Stimulated activated CD8-positive, alpha-beta memory T cell treated with anti-CD3 and anti-CD28 coated beads, Interleukin-4, amount 100 ng/mL, for 24 hours (primary cell): ENCODE measurements at regions not wholly inside any gene's neighbourhood (a gene's known extent, or its start where the extent isn't known, plus 50 kb on each side); places are given as distances from the start of the nearest gene placed in this dataset.
"Not testable (repeated sequence)": the region's sequence is repeated elsewhere in the genome, so short reads cannot be mapped to it uniquely, and the experiment has no call there.

ENCODE experiments used
- DNase-seq: peaks from one replicate; pipeline ENCODE4 v3.0.0-alpha.2; 2020; ENCODE audit warnings: low read depth

GRCh38 chr6:15121977-15122550 is 123.8 kb upstream of the JARID2 start:
- DNase-seq: no peak

DNA sequence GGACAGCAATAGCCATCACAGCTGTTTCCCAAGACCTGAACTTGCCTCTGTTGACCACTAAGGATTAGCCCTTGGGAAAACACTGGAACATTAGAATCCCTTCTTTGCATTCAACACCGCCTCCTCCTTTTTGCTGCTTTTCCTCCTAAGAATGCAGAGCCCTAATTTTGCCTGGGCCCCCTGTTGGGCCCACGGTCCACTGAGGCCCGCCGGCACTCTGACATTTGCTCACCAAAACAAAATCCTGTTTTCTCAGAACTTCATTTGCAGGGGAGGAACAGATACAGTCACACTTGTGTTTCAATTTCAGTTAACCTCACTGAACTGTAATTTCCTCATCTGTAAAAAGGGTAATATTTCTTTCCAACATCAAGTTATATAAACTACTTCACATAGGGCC is 116.0 kb upstream of the JARID2 start:
- no peak for DNase-seq

DNA sequence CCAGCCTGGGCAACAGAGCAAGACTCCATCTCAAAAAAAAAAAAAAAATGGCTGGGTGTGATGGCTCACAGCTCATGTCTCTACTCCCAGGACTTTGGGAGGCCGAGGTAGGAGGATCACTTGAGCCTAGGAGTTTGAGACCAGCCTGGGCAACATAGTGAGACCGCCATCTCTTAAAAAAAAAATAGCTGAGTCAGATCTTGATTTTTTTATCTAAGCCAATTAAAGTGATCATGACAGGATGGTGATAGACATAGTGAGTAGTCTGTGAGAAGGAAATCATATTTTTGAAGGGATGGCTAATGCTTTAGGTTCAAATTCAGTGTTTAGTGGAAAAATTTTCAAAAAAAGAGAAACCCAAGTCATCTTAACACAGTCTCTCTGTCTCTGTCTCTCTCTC is 114.6 kb upstream of the JARID2 start:
- DNase-seq: no peak

- DNase-seq: no peak
These were observed 114.2 kb upstream of the JARID2 start for GRCh38 chr6:15131651-15132061.

DNA sequence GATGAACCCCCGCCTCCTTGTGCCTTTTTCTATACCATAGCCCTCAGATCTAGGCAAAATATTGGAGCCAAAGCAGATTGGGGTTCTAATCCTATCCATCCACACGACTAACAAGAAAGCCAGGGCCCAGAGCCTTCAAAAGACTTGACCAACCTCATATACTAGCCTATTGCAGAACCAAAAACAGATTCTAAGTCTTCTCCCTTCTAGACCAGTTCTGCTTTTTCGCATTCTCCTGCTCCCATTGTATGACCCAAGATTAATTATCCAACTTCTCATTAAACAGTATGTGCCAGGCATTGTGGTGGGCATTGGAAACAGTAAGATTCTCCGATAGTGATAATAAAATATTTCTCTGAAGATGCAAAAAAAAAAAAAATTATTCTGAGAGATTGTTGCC is 113.7 kb upstream of the JARID2 start:
- no peak for DNase-seq

GRCh38 chr6:15132854-15133670 is 112.8 kb upstream of the JARID2 start:
- DNase-seq: no peak

GRCh38 chr6:15137086-15137485 is 108.8 kb upstream of the JARID2 start:
- DNase-seq: no peak

- no peak for DNase-seq
These were observed 102.8 kb upstream of the JARID2 start for GRCh38 chr6:15143086-15143485.

DNA sequence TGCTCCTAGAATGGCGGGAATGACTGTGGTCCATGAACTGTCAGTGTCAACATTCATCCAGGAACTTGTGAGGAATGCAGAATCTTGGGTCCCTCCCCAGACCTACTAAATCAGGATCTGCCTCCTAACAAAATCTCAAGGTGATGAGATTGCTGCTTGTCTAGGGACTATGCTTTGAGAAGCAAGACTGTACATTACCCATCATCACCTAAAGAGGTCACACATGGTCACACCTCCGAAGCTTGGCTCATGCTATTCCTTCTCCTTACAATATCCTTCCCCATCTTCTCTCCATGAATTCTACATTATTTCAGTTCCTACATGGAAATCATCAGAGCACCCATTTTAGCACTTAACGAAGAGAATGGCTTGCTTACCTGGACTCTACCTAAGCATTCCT is 102.3 kb upstream of the JARID2 start:
- DNase-seq: no peak

DNA sequence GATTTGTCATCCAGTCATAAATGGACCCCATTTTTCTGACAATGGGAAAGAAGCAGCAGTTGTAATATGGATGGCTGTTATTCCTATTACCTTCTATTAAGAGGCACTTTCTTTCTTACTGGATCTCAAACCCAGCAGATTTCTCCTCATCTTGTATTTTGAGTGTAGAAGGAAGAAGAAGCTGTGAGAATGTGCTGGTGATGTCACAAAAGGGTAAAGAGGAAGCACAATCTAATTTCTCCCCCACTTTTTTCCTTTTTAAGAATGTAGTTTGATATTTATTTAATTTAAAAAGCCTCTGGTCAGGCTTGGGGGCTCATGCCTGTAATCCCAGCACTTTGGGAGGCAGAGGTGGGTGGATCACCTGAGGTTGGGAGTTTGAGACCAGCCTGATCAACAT is 100.0 kb upstream of the JARID2 start:
- DNase-seq: no peak

- DNase-seq: no peak
These were observed 98.0 kb upstream of the JARID2 start for GRCh38 chr6:15147827-15148226.

GRCh38 chr6:15148356-15148946 is 97.4 kb upstream of the JARID2 start:
- no peak for DNase-seq

GRCh38 chr6:15150207-15150606 is 95.7 kb upstream of the JARID2 start:
- no peak for DNase-seq

DNA sequence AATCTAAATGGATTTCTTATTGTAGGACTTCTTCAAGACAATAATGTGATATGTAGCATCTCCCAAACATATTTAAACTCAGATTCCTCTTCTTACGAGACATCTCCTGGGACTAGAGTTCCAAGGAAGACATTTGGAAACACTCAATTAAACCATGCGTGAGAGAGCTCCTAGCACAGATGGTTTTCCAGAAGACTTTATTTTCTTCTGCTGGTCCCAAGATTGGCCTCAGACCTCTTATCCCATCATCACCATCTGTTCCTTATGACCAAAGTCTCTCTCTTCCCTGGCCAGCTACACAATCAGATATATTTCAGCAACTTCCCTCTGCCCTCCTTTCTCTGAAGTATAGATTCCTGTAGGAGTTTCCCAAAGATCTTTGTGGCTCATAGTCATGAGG is 93.2 kb upstream of the JARID2 start:
- DNase-seq: no peak

DNA sequence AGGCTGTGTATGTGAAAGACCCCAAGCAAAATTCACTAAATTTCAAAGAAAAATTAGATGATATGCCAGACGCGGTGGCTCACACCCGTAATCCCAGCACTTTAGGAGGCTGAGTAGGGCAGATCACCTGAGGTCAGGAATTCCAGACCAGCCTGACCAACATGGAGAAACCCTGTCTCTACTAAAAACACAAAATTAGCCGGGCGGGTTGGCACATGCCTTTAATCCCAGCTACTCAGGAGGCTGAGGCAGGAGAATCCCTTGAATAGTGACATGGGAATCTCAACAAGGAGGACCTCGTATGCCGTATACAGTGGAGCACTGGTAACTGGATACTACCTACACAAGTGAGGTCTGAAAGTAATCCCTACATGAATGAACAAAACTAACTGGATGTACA is 92.7 kb upstream of the JARID2 start:
- no peak for DNase-seq

GRCh38 chr6:15157479-15157878 is 88.4 kb upstream of the JARID2 start:
- DNase-seq: no peak

DNA sequence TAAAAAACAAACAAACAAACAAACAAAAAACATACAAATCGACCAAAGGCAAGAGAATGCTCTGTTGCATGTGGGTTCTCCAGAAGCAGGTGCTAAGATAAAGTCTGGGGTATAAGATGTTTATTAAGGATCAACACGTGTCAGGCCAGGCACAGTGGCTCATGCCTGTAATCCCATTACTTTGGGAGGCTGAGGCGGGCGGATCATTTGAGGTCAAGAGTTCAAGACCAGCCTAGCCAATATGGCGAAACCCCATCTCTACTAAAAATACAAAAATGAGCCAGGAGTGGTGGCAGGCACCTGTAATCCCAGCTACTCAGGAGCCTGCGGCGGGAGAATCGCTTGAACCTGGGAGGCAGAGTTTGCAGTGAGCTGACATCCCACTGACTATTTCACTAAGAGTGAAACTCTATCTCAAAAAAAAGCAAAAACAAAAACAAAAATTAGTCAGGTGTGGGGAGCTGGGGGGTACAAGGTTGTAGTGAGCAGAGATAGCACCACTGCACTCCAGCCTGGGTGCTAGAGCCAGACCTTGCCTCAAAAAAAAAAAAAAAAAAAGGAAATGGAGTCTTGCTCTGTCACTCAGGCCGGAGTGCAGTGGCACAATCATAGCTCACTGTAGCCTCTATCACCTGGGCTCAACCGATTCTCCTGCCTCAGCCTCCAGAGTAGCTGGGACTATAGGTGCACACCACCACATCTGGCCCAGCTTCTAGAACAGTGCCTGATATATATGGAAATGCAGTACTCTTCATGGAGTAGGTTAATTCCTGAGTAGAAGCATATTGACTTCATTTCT is 86.8 kb upstream of the JARID2 start:
- DNase-seq: no peak

- no peak for DNase-seq
These were observed 85.1 kb upstream of the JARID2 start for GRCh38 chr6:15160812-15161211.

- DNase-seq: not testable (repeated sequence)
These were observed 81.0 kb upstream of the JARID2 start for GRCh38 chr6:15164855-15165254.

DNA sequence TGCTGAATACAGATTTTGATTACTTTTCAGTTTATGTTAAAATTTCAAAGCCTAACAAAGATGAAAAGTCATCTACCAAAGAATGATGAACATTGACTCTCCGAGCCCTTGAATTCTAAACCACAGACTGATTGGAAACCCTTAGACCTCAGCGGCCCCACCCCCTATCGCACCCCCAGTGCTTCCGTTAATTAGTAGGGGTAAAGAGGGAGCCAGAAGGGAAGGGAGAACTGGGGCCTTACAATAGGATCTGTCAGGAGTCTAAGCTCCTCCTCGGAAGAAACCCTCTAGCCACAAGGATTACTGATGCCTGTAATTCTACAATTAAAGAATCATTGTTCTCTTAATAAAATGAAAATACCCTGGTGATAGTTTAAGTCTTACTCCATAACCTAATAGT is 79.7 kb upstream of the JARID2 start:
- DNase-seq: no peak

DNA sequence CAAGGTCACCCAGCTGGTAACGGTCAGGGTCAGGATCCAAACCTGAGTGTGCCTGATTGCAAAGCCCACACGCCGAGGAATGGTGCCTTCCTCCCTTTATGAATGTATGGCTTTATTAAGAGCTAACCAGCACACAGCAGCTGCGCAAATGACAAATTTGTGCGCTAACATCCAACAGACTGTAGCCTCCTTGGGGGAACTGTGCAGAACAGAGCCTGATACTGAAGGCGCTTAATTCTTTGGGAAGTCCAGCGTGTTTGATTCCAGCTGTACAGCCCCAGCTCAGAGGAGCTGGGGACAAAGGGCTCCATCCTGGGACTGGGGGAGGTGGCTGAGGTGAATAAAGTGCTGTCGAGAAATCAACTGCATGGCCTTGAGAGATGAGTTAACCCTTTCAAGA is 75.7 kb upstream of the JARID2 start:
- DNase-seq: no peak

DNA sequence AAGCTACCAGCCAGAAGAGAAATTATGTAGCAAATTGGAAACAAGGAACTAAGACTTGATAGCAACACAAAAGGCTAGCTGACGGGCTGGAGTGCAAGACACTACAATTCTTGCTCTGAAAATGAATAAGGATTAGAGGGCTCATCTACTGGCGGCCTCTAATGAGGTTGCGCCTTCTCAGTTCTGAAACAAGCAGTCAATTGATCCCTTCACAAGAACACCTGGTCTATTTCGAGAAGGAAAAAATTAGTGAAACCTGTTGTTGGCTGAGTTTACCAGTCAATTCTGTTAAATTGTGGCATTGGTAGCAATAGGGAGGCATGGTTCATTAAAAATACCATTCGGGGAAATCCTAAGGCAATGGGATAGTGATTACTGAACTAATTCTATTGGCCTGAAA is 74.8 kb upstream of the JARID2 start:
- no peak for DNase-seq
